DMS 273 treated with DMSO at 0.1 percent for 48 hours (cell line): ENCODE measurements at regions not wholly inside any gene's neighbourhood (a gene's known extent, or its start where the extent isn't known, plus 50 kb on each side); places are given as distances from the start of the nearest gene placed in this dataset.

Source experiments
- DNase-seq: peaks from one replicate; lab custom pipeline; 2025; lab: John Stamatoyannopoulos, UW

- no peak for DNase-seq
Measured at GRCh38 chr11:134800826-134801225, 388.8 kb upstream of the B3GAT1 start.

- no peak for DNase-seq
Measured at GRCh38 chr11:134800130-134800529, 388.1 kb upstream of the B3GAT1 start.

- DNase-seq: no peak
Measured at GRCh38 chr11:134799386-134799785, 387.3 kb upstream of the B3GAT1 start.

- no peak for DNase-seq
Measured at GRCh38 chr11:134797411-134798089, 385.5 kb upstream of the B3GAT1 start.

GRCh38 chr11:134795017-134795416 lies 383.0 kb upstream of the B3GAT1 start:
- DNase-seq: no peak

GRCh38 chr11:134794192-134794591 lies 382.1 kb upstream of the B3GAT1 start:
- no peak for DNase-seq

GRCh38 chr11:134792677-134793076 lies 380.6 kb upstream of the B3GAT1 start:
- no peak for DNase-seq

- no peak for DNase-seq
Measured at GRCh38 chr11:134792044-134792443, 380.0 kb upstream of the B3GAT1 start.

GRCh38 chr11:134791102-134791501 lies 379.1 kb upstream of the B3GAT1 start:
- no peak for DNase-seq

GRCh38 chr11:134789104-134789503 lies 377.1 kb upstream of the B3GAT1 start:
- no peak for DNase-seq

- no peak for DNase-seq
Measured at GRCh38 chr11:134786636-134787035, 374.6 kb upstream of the B3GAT1 start.

GRCh38 chr11:134785660-134786284 lies 373.7 kb upstream of the B3GAT1 start:
- DNase-seq: no peak

- no peak for DNase-seq
Measured at GRCh38 chr11:134785059-134785458, 373.0 kb upstream of the B3GAT1 start.

- no peak for DNase-seq
Measured at GRCh38 chr11:134784568-134784967, 372.5 kb upstream of the B3GAT1 start.

- DNase-seq: no peak
Measured at GRCh38 chr11:134784046-134784445, 372.0 kb upstream of the B3GAT1 start.

- no peak for DNase-seq
Measured at GRCh38 chr11:134783234-134783633, 371.2 kb upstream of the B3GAT1 start.

- no peak for DNase-seq
Measured at GRCh38 chr11:134781380-134781866, 369.4 kb upstream of the B3GAT1 start.

- DNase-seq: no peak
Measured at GRCh38 chr11:134780486-134781147, 368.6 kb upstream of the B3GAT1 start.

GRCh38 chr11:134779179-134779578 lies 367.1 kb upstream of the B3GAT1 start:
- no peak for DNase-seq

GRCh38 chr11:134768463-134768862 lies 356.4 kb upstream of the B3GAT1 start:
- DNase-seq: no peak

GRCh38 chr11:134765565-134765964 lies 353.5 kb upstream of the B3GAT1 start:
- no peak for DNase-seq

- DNase-seq: no peak
Measured at GRCh38 chr11:134764966-134765365, 352.9 kb upstream of the B3GAT1 start.

GRCh38 chr11:134764367-134764766 lies 352.3 kb upstream of the B3GAT1 start:
- no peak for DNase-seq
